ENCODE measurements at regions not wholly inside any gene's neighbourhood (a gene's known extent, or its start where the extent isn't known, plus 50 kb on each side); places are given as distances from the start of the nearest gene placed in this dataset.

GRCh38 chr21:22582026-22582425 lies 1583.8 kb downstream of the NCAM2 start:
- no peak for DNase-seq (ENCODE audit: low spot score)
- TF ChIP-seq CTCF (IDR thresholded peaks at IDR 0.05; ENCODE audit: extremely low read depth, insufficient read depth, missing control alignments), result no peak
- in situ Hi-C loops (cut with MboI; ENCODE audit: low pct_unique_long_range_greater_than_20kb, low sequenced_read_pairs, unreplicated experiment), result no loop called here

- in situ Hi-C loops (cut with MboI; ENCODE audit: low pct_unique_long_range_greater_than_20kb, low sequenced_read_pairs, unreplicated experiment), result no loop called here
- DNase-seq (ENCODE audit: low spot score), result no peak
- no peak for TF ChIP-seq CTCF (IDR thresholded peaks at IDR 0.05; ENCODE audit: extremely low read depth, insufficient read depth, missing control alignments)
Measured at GRCh38 chr21:22584308-22584707, 1586.1 kb downstream of the NCAM2 start.

GRCh38 chr21:22585558-22585957 lies 1587.3 kb downstream of the NCAM2 start:
- no peak for TF ChIP-seq CTCF (IDR thresholded peaks at IDR 0.05; ENCODE audit: extremely low read depth, insufficient read depth, missing control alignments)
- DNase-seq (ENCODE audit: low spot score), result no peak
- in situ Hi-C loops (cut with MboI; ENCODE audit: low pct_unique_long_range_greater_than_20kb, low sequenced_read_pairs, unreplicated experiment), result no loop called here

GRCh38 chr21:22597660-22598255 lies 1599.5 kb downstream of the NCAM2 start:
- in situ Hi-C loops (cut with MboI; ENCODE audit: low pct_unique_long_range_greater_than_20kb, low sequenced_read_pairs, unreplicated experiment), result no loop called here
- DNase-seq (ENCODE audit: low spot score), result no peak
- TF ChIP-seq CTCF (IDR thresholded peaks at IDR 0.05; ENCODE audit: extremely low read depth, insufficient read depth, missing control alignments), result no peak

- TF ChIP-seq CTCF (IDR thresholded peaks at IDR 0.05; ENCODE audit: extremely low read depth, insufficient read depth, missing control alignments), result no peak
- no peak for DNase-seq (ENCODE audit: low spot score)
- in situ Hi-C loops (cut with MboI; ENCODE audit: low pct_unique_long_range_greater_than_20kb, low sequenced_read_pairs, unreplicated experiment), result no loop called here
Measured at GRCh38 chr21:22609802-22610201, 1611.6 kb downstream of the NCAM2 start.

GRCh38 chr21:22627911-22628310 lies 1629.7 kb downstream of the NCAM2 start:
- TF ChIP-seq CTCF (IDR thresholded peaks at IDR 0.05; ENCODE audit: extremely low read depth, insufficient read depth, missing control alignments), result no peak
- in situ Hi-C loops (cut with MboI; ENCODE audit: low pct_unique_long_range_greater_than_20kb, low sequenced_read_pairs, unreplicated experiment), result no loop called here
- DNase-seq (ENCODE audit: low spot score), result no peak
